ENCODE measurements at regions not wholly inside any gene's neighbourhood (a gene's known extent, or its start where the extent isn't known, plus 50 kb on each side); places are given as distances from the start of the nearest gene placed in this dataset.
"Not testable (repeated sequence)": the region's sequence is repeated elsewhere in the genome, so short reads cannot be mapped to it uniquely, and the experiment has no call there.

- DNase-seq (ENCODE audit: low spot score): no peak
Observed at GRCh38 chr12:111154147-111154834, 214.6 kb downstream of the PHETA1 start.

DNA sequence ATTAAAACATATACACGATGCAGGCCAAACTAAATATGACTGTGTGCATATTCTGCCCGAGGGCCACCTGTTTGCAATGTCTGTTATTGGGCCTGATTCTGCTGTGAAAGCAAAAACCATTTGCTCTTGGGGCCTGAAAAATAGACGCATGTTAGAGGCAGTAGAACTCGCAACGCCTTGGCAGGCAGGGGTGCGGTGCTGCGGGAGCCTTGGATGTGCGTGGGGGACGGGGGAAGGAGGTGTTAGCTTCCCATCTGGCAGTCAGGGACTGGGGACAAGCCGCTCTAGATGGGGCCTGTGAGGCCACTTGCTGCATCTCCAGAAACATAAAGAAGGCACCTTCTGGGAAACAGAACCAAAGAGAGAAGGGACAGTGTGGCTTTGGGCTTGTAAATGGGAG is 216.3 kb downstream of the PHETA1 start:
- DNase-seq (ENCODE audit: low spot score): no peak

GRCh38 chr12:111150921-111151840 is 217.7 kb downstream of the PHETA1 start:
- no peak for DNase-seq (ENCODE audit: low spot score)

DNA sequence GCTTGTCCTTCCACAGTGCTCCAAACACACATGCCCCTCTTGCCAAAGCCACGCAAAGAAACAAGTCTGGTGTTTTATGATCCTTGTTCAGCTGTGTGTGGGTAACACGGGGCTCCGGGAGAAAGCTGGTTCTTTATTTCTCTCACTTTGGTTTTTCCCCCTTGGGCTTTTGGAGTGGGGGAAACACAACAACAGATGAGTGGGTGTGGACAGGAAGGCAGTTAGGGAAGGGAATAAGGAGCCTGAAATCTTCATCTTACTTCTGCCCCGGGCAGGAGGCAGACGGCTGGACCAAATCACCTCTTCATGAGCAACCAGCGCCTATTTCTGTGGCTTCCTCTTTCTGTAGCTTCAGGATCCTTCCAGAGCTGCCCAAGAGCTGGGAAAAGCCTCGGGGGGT is 218.5 kb downstream of the PHETA1 start:
- DNase-seq (ENCODE audit: low spot score): no peak

DNA sequence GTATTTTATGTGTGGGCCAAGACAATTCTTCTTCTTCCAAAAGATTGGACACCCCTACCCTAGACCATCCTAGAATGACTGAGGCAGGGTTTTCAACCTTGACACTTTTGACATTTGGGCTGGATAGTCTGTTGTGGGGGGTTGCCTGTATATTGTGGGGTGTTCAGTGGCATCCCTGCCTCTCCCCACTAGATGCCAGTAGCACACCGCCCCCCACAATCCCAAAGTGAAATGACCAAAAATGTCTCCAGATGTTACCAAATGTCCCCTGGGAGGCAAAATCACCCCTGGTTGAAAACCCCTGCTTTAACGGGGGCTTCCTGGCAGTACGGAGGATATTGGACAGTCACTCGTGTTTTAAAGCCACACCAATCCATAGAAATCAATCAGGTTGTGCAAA is 219.6 kb downstream of the PHETA1 start:
- DNase-seq (ENCODE audit: low spot score): no peak

GRCh38 chr12:111148005-111148404 is 220.9 kb downstream of the PHETA1 start:
- DNase-seq (ENCODE audit: low spot score): no peak

GRCh38 chr12:111143271-111143670 is 222.9 kb upstream of the MYL2 start:
- DNase-seq (ENCODE audit: low spot score): no peak

GRCh38 chr12:111141205-111141604 is 220.8 kb upstream of the MYL2 start:
- no peak for DNase-seq (ENCODE audit: low spot score)

DNA sequence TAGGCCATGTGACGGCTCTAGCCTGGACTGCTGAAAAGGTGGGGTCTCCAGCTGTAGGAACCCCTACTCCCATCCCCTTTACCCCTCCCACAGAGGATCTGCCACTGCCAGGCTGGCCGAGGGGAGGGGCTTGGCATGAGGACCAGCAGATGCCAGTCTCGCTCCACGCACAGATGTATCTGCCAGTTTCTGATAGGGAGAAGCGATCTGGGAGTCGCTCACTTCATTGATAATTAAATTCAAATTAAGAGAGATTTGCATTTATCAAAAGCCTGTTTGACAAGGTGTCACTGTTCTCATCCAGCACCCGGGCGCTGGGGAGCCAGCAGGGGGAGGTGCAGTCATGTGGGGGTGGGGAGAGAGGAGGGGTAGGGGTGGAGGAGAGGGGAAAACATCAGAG is 217.6 kb upstream of the MYL2 start:
- DNase-seq (ENCODE audit: low spot score): no peak

- no peak for DNase-seq (ENCODE audit: low spot score)
Observed at GRCh38 chr12:111135293-111135832, 215.0 kb upstream of the MYL2 start.

DNA sequence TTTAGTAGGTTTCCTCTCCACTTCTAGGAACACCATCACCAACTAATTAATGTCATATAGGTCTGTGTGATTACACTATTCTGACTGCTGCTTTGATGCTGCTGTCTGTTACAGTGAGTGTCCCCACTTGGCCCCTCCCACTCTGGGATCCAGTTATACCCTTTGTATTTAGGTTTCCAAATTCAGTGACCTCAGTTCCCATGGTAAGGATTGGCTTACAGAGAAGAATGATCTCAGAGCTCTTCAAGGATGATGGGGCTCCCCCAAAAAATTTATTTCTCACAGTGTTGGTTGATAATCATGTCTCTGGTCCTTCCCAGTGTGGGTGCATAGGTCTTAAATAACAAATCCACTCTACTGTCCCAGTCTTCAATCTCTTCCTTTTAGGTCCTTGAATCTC is 210.0 kb upstream of the MYL2 start:
- DNase-seq (ENCODE audit: low spot score): no peak

GRCh38 chr12:111129149-111129767 is 208.9 kb upstream of the MYL2 start:
- DNase-seq (ENCODE audit: low spot score): no peak

- DNase-seq (ENCODE audit: low spot score): no peak
Observed at GRCh38 chr12:111126331-111126730, 206.0 kb upstream of the MYL2 start.

GRCh38 chr12:111124183-111124582 is 203.8 kb upstream of the MYL2 start:
- no peak for DNase-seq (ENCODE audit: low spot score)

DNA sequence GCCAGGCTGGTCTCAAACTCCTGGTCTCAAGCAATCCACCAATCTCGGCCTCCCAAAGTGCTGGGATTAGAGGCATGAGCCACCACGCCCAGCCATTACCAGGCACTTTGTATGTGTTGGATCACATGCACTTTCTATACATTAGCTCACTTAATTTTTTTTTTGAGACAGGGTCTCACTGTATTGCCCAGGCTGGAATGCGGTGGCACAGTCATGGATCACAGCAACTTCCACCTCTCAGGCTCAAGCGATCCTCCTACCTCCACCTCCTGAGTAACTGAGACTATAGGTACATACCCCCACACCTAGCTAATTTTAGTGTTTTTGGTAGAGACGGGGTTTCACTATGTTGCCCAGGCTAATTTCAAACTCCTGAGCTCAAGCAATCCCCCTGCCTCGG is 203.0 kb upstream of the MYL2 start:
- DNase-seq (ENCODE audit: low spot score): no peak

DNA sequence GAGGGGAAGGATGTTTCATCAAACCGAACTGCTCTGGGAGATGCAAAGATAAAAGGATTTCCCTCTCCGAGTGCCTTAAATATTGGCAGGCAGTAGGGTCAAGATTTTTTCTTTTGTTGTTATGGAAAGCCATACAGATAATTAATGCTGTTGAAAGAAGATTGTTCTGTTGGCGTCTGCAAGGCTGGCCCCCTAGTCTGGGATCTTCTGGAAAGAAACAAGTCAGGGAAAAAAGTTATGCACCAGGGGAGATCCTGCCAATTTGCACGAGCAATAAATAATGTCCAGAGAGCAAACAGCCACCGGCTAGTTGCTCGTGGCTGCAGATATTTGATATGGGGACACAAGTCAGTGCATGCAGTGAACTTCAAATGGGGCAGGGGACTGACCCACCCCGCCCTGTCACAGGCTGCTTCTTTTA is 202.1 kb upstream of the MYL2 start:
- DNase-seq (ENCODE audit: low spot score): no peak

GRCh38 chr12:111121840-111122239 is 201.5 kb upstream of the MYL2 start:
- DNase-seq (ENCODE audit: low spot score): no peak

GRCh38 chr12:111120578-111120977 is 200.2 kb upstream of the MYL2 start:
- DNase-seq (ENCODE audit: low spot score): no peak

GRCh38 chr12:111117017-111117416 is 196.6 kb upstream of the MYL2 start:
- DNase-seq (ENCODE audit: low spot score): no peak

GRCh38 chr12:111113313-111113712 is 192.9 kb upstream of the MYL2 start:
- DNase-seq (ENCODE audit: low spot score): not testable (repeated sequence)

DNA sequence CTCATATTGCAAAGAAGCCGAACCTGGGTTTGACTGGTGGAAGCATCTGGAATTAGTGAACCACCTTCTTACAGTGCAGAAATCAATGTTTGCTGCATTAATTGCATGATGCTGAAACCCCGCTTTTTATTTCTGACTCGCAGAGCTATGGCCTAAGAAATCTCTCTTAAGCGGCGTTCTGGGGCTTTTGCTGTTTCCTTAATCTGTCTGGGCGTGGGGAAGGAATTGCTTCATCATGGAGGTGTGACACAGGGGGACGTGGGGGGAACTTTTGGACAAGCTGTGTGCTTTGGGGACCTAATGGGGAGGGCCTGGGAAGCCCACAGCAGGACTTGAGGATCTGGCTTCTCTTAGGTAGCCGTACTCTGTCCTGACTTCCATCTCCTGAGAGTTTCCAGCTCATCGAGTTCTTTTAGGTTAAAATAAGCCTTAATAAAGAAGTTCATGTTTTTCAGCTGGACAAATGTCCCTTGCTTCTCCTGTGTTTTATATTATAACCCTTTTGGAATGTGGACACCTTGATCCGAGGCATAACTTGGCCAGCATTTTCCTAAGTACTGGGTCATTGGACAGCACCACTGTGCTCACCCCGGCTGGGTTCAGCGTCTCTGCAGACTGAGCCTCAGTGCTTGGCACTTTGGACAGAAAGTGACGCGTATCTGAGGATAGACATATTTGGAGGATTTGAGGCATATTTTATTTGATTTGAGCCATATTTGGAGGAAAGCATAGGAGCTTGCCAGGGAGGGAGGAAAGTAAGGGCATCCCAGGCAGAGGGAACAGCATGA is 192.1 kb upstream of the MYL2 start:
- no peak for DNase-seq (ENCODE audit: low spot score)

GRCh38 chr12:111111681-111112080 is 191.3 kb upstream of the MYL2 start:
- DNase-seq (ENCODE audit: low spot score): no peak
